ENCODE measurements at regions not wholly inside any gene's neighbourhood (a gene's known extent, or its start where the extent isn't known, plus 50 kb on each side); places are given as distances from the start of the nearest gene placed in this dataset.

DNA sequence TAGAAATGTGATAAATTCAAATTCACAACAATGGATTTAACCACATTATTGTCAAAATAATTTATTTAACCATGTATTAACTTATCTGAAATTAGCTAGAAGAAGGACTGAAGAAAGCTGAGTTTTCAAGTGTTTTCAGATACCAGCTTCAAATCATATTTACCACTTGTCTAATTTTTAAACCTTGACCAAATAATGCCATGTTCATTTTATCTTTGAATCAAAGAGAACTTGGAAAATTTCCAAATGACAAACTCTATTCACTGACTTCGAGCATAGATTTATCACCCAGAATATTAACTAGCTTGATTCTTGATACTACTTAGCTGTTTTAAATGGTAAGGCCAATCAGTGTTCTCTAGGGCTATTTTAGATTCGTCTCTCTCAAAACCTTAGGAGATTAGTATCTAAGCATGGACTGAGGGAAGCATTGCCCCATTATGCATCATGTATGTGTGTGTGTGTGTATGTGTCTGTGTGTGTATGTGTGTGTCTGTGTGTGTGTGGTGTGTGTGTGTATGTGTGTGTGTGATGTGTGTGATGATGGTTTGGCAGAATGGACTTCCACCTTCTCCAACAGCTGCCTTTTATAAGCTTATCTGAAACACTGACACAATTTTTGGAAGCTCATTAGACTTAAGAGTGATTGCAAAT lies 667.5 kb upstream of the FANCL start:
- DNase-seq (no peak), ATAC-seq (ENCODE audit: low read depth) (no peak)
- peaks cover 4% of the 10 kb centered on the region for H3K27me3 Mint-ChIP-seq
- no peak overlapping the region for H3K4me2 ChIP-seq (replicated peaks; ENCODE audit: low read depth, low read length, poor library complexity, severe bottlenecking)
- CTCF ChIA-PET = no interaction called here
- no peaks in the 10 kb centered on the region for H3K9me3 Mint-ChIP-seq (ENCODE audit: insufficient read depth)
- H3K79me2 ChIP-seq (ENCODE audit: control insufficient read depth, insufficient read depth, low read length) = no peaks in the 10 kb centered on the region
- no peaks in the 10 kb centered on the region for H3K9me3 ChIP-seq (ENCODE audit: control extremely low read depth in 1 of 3, control insufficient read depth in 2 of 3, insufficient read depth in 1 of 3, low read length in 2 of 3)
- H4K20me1 ChIP-seq (ENCODE audit: control insufficient read depth, insufficient read depth, low read length, poor library complexity, severe bottlenecking) = no peaks in the 10 kb centered on the region
- H3K4me3 Mint-ChIP-seq = no peak overlapping the region
- H3K9ac ChIP-seq (ENCODE audit: low read length) = no peak overlapping the region
- H3K27me3 ChIP-seq (replicated peaks in 1 of 4; ENCODE audit: control extremely low read depth in 1 of 4, control insufficient read depth in 3 of 4, insufficient read depth in 4 of 4, low read length in 3 of 4) = no peaks in the 10 kb centered on the region
- H3K27ac Mint-ChIP-seq = no peak overlapping the region
- H2AFZ ChIP-seq (ENCODE audit: insufficient read depth, low read depth, low read length, poor library complexity, severe bottlenecking) = no peak overlapping the region
- no peaks in the 10 kb centered on the region for H3K4me1 Mint-ChIP-seq
- H3K27ac ChIP-seq (ENCODE audit: low read length in 2 of 2) = no peak overlapping the region
- no peak for TF ChIP-seq EZH2 (IDR thresholded peaks at IDR 0.05; ENCODE audit: borderline replicate concordance, insufficient read depth, low read depth, low read length, poor library complexity, severe bottlenecking)
- intact Hi-C loops (cut with micrococcal nuclease) = no loop called here
- no CpG with 5 or more reads among the region's 2 CpGs for WGBS (ENCODE audit: insufficient coverage)
- no peak overlapping the region for H3K4me3 ChIP-seq (ENCODE audit: control extremely low read depth in 1 of 5, extremely low read depth in 1 of 5, insufficient read depth in 1 of 5, low read depth in 2 of 5, low read length in 4 of 5)
- no peaks in the 10 kb centered on the region for H3K4me1 ChIP-seq (ENCODE audit: control insufficient read depth in 2 of 2, insufficient read depth in 2 of 2, low read length in 2 of 2)
- POLR2A ChIA-PET = no interaction called here
- H3K36me3 ChIP-seq (replicated peaks in 1 of 2; ENCODE audit: control extremely low read depth in 1 of 2, control insufficient read depth in 1 of 2, extremely low read depth in 1 of 2, insufficient read depth in 2 of 2, low read length in 1 of 2) = no peaks in the 10 kb centered on the region

DNA sequence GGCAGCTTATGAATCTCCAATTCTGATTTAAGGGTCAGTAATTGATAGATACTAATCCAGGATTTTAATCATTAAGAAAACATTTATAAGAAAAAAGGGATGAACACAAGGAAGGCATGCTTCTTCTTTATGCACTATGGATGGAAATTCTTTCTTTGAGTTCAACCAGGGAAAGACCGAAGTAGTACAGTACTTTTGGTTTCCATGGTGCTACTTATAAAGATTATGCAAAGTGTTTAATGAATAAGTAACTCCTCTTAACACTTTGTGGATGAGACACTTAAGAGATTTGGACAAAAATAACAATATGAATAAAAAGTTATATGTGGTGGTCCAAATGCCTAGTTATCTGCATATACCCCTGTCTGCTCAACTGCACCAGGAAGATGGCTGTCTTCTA lies 666.5 kb upstream of the FANCL start:
- H3K9me3 ChIP-seq (ENCODE audit: control extremely low read depth in 1 of 3, control insufficient read depth in 2 of 3, insufficient read depth in 1 of 3, low read length in 2 of 3) = no peaks in the 10 kb centered on the region
- H3K4me1 ChIP-seq (ENCODE audit: control insufficient read depth in 2 of 2, insufficient read depth in 2 of 2, low read length in 2 of 2) = no peaks in the 10 kb centered on the region
- no peak for TF ChIP-seq EZH2 (IDR thresholded peaks at IDR 0.05; ENCODE audit: borderline replicate concordance, insufficient read depth, low read depth, low read length, poor library complexity, severe bottlenecking)
- TF ChIP-seq, protein P1, sequence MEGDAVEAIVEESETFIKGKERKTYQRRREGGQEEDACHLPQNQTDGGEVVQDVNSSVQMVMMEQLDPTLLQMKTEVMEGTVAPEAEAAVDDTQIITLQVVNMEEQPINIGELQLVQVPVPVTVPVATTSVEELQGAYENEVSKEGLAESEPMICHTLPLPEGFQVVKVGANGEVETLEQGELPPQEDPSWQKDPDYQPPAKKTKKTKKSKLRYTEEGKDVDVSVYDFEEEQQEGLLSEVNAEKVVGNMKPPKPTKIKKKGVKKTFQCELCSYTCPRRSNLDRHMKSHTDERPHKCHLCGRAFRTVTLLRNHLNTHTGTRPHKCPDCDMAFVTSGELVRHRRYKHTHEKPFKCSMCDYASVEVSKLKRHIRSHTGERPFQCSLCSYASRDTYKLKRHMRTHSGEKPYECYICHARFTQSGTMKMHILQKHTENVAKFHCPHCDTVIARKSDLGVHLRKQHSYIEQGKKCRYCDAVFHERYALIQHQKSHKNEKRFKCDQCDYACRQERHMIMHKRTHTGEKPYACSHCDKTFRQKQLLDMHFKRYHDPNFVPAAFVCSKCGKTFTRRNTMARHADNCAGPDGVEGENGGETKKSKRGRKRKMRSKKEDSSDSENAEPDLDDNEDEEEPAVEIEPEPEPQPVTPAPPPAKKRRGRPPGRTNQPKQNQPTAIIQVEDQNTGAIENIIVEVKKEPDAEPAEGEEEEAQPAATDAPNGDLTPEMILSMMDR (IDR thresholded peaks at IDR 0.05) = no peak
- POLR2A ChIA-PET = no interaction called here
- no peak for DNase-seq
- CTCF ChIA-PET = no interaction called here
- H3K4me2 ChIP-seq (replicated peaks; ENCODE audit: low read depth, low read length, poor library complexity, severe bottlenecking) = no peak overlapping the region
- H3K4me3 ChIP-seq (ENCODE audit: control extremely low read depth in 1 of 5, extremely low read depth in 1 of 5, insufficient read depth in 1 of 5, low read depth in 2 of 5, low read length in 4 of 5) = no peak overlapping the region
- no peaks in the 10 kb centered on the region for H3K27me3 ChIP-seq (replicated peaks in 1 of 4; ENCODE audit: control extremely low read depth in 1 of 4, control insufficient read depth in 3 of 4, insufficient read depth in 4 of 4, low read length in 3 of 4)
- no peaks in the 10 kb centered on the region for H3K79me2 ChIP-seq (ENCODE audit: control insufficient read depth, insufficient read depth, low read length)
- Mint-ChIP-seq H3K27me3 (peaks cover 4% of the 10 kb centered on the region), H3K27ac (no peak overlapping the region), H3K4me3 (no peak overlapping the region), H3K4me1 (no peaks in the 10 kb centered on the region), H3K9me3 (ENCODE audit: insufficient read depth) (no peaks in the 10 kb centered on the region)
- intact Hi-C loops (cut with micrococcal nuclease) = no loop called here
- no peak overlapping the region for H2AFZ ChIP-seq (ENCODE audit: insufficient read depth, low read depth, low read length, poor library complexity, severe bottlenecking)
- no CpG with 5 or more reads among the region's 1 CpG for WGBS (ENCODE audit: insufficient coverage)
- no peaks in the 10 kb centered on the region for H4K20me1 ChIP-seq (ENCODE audit: control insufficient read depth, insufficient read depth, low read length, poor library complexity, severe bottlenecking)
- H3K36me3 ChIP-seq (replicated peaks in 1 of 2; ENCODE audit: control extremely low read depth in 1 of 2, control insufficient read depth in 1 of 2, extremely low read depth in 1 of 2, insufficient read depth in 2 of 2, low read length in 1 of 2) = no peaks in the 10 kb centered on the region
- no peak for ATAC-seq (ENCODE audit: low read depth)
- no peak overlapping the region for H3K9ac ChIP-seq (ENCODE audit: low read length)
- H3K27ac ChIP-seq (ENCODE audit: low read length in 2 of 2) = no peak overlapping the region
